Ascending aorta (tissue), 2 donors: ENCODE measurements at regions not wholly inside any gene's neighbourhood (a gene's known extent, or its start where the extent isn't known, plus 50 kb on each side); places are given as distances from the start of the nearest gene placed in this dataset.

Source experiments
- DNase-seq, 2 donors: peaks; one replicate each; pipeline ENCODE4 v3.0.0-alpha.2; 2019; ENCODE audit warnings: low spot score in 2 of 2
- H3K27ac ChIP-seq, 2 donors: fragments of 200-600 bp; sonication (generic); one replicate each; pipeline ENCODE4 v1.5.1; 2016 to 2017; ENCODE audit warnings: mild to moderate bottlenecking in 1 of 2
- H3K27me3 ChIP-seq: fragments of 200-600 bp; sonication (generic); one replicate; pipeline ENCODE4 v1.5.1; 2017
- H3K36me3 ChIP-seq, 2 donors: fragments of 200-600 bp; sonication (generic); one replicate each; pipeline ENCODE4 v1.5.1; 2016
- H3K4me1 ChIP-seq, 2 donors: fragments of 200-600 bp; sonication (generic); one replicate each; pipeline ENCODE4 v1.5.1; 2016 to 2017; ENCODE audit warnings: mild to moderate bottlenecking in 1 of 2
- H3K4me3 ChIP-seq, 2 donors: fragments of 200-600 bp; sonication (generic); one replicate each; pipeline ENCODE4 v1.5.1; 2016 to 2017; ENCODE audit warnings: mild to moderate bottlenecking in 1 of 2
- H3K9me3 ChIP-seq, 2 donors: fragments of 200-600 bp; sonication (generic); one replicate each; pipeline ENCODE4 v1.5.1; 2016
- CTCF ChIP-seq, 3 experiments: fragments of 200-600 bp in 2 of 3; fragments of 450-650 bp in 1 of 3; sonication (generic) in 2 of 3; IDR thresholded peaks; one replicate each; pipeline ENCODE4 v1.5.1; 2016 to 2019; ENCODE audit warnings: antibody characterized with exemption in 3 of 3, mild to moderate bottlenecking in 1 of 3, moderate library complexity in 1 of 3
- intact Hi-C: fragments of 100-400 bp; cut with DNase I; formaldehyde crosslinking; loops from one replicate; pipeline ENCODE4 v1.15.1; 2023

- Histone ChIP-seq H3K4me1 (peaks cover 0 to 11% of the 10 kb centered on the region in 2 donors), H3K9me3 (no peaks in the 10 kb centered on the region), H3K27ac (no peak overlapping the region), H3K4me3 (peak overlapping the region; percentile 47 to 57), H3K36me3 (no peaks in the 10 kb centered on the region), H3K27me3 (peaks cover 24% of the 10 kb centered on the region)
- intact Hi-C loops: loop anchor here (5.0 kb wide), 1 partner anchor 634 kb away; no protein-coding TSS in a partner anchor
- TF ChIP-seq CTCF (IDR thresholded peaks at IDR 0.05): no peak
- DNase-seq: no peak
These were observed 135.3 kb downstream of the INSIG2 start for GRCh38 chr2:118223511-118223991.

GRCh38 chr2:118222672-118223421 lies 134.6 kb downstream of the INSIG2 start:
- H3K27me3 ChIP-seq: peaks cover 24% of the 10 kb centered on the region
- TF ChIP-seq CTCF (IDR thresholded peaks at IDR 0.05): no peak
- H3K27ac ChIP-seq: no peak overlapping the region
- peaks cover 0 to 11% of the 10 kb centered on the region in 2 donors for H3K4me1 ChIP-seq
- H3K9me3 ChIP-seq: no peaks in the 10 kb centered on the region
- no peaks in the 10 kb centered on the region for H3K36me3 ChIP-seq
- no peak for DNase-seq
- intact Hi-C loops: loop anchor here (5.0 kb wide), 1 partner anchor 634 kb away; no protein-coding TSS in a partner anchor
- no peak overlapping the region for H3K4me3 ChIP-seq

GRCh38 chr2:118222273-118222594 lies 134.0 kb downstream of the INSIG2 start:
- Histone ChIP-seq H3K36me3 (no peaks in the 10 kb centered on the region), H3K27me3 (peaks cover 24% of the 10 kb centered on the region), H3K4me3 (no peak overlapping the region), H3K9me3 (no peaks in the 10 kb centered on the region), H3K4me1 (peaks cover 0 to 11% of the 10 kb centered on the region in 2 donors), H3K27ac (no peak overlapping the region)
- intact Hi-C loops: loop anchor here (5.0 kb wide), 1 partner anchor 635 kb away; no protein-coding TSS in a partner anchor
- no peak for DNase-seq
- peak in 1 of 3 experiments; percentile 1 for TF ChIP-seq CTCF (IDR thresholded peaks at IDR 0.05)

- intact Hi-C loops: loop anchor here (5.0 kb wide), 1 partner anchor 636 kb away; no protein-coding TSS in a partner anchor
- DNase-seq: no peak
- Histone ChIP-seq H3K4me1 (peaks cover 0 to 11% of the 10 kb centered on the region in 2 donors), H3K9me3 (no peaks in the 10 kb centered on the region), H3K36me3 (no peaks in the 10 kb centered on the region), H3K27ac (no peak overlapping the region), H3K4me3 (no peak overlapping the region), H3K27me3 (peaks cover 24% of the 10 kb centered on the region)
- TF ChIP-seq CTCF (IDR thresholded peaks at IDR 0.05): peak in 2 of 3 experiments; percentile 34 to 51
These were observed 133.4 kb downstream of the INSIG2 start for GRCh38 chr2:118221536-118222272.

- H3K27ac ChIP-seq: no peak overlapping the region
- peaks cover 0 to 11% of the 10 kb centered on the region in 2 donors for H3K4me1 ChIP-seq
- H3K9me3 ChIP-seq: no peaks in the 10 kb centered on the region
- intact Hi-C loops: loop anchor here (5.0 kb wide), 1 partner anchor 638 kb away; no protein-coding TSS in a partner anchor
- DNase-seq: no peak
- H3K36me3 ChIP-seq: no peaks in the 10 kb centered on the region
- no peak for TF ChIP-seq CTCF (IDR thresholded peaks at IDR 0.05)
- no peak overlapping the region for H3K4me3 ChIP-seq
- H3K27me3 ChIP-seq: peaks cover 16% of the 10 kb centered on the region
These were observed 131.3 kb downstream of the INSIG2 start for GRCh38 chr2:118219611-118220010.
